T-helper 17 cell (primary cell): ENCODE measurements at regions not wholly inside any gene's neighbourhood (a gene's known extent, or its start where the extent isn't known, plus 50 kb on each side); places are given as distances from the start of the nearest gene placed in this dataset.

Experiments
- ATAC-seq: fragments of 150-1000 bp; cut with Tn5 transposase; 2 replicates; pipeline ENCODE4 v1.10.0; 2021; ENCODE audit warnings: mild to moderate bottlenecking, moderate library complexity
- DNase-seq, 3 donors: peaks; one replicate each; pipeline versions ENCODE4 v3.0.0 to v3.0.0-alpha.2; 2020 to 2021
- H3K9me3 ChIP-seq: one replicate; pipeline ENCODE4 v1.7.0; 2013; ENCODE audit warnings: low read length, mild to moderate bottlenecking; ENCODE audit not compliant: control insufficient read depth, poor library complexity, severe bottlenecking
- H3K27ac Mint-ChIP-seq: one replicate; pipeline ENCODE4 v1.8.0; 2022; ENCODE audit warnings: mild to moderate bottlenecking, moderate library complexity, mixed read lengths
- H3K27me3 Mint-ChIP-seq: one replicate; pipeline ENCODE4 v1.8.0; 2022; ENCODE audit warnings: mixed read lengths
- H3K36me3 Mint-ChIP-seq: one replicate; pipeline ENCODE4 v1.8.0; 2022; ENCODE audit warnings: low read depth, mixed read lengths
- H3K4me1 Mint-ChIP-seq: one replicate; pipeline ENCODE4 v1.8.0; 2022; ENCODE audit warnings: mild to moderate bottlenecking, mixed read lengths
- H3K4me3 Mint-ChIP-seq: one replicate; pipeline ENCODE4 v1.8.0; 2022; ENCODE audit warnings: mild to moderate bottlenecking, moderate library complexity, mixed read lengths

GRCh38 chr6:95439741-95440140 is 137.6 kb upstream of the MANEA start:
- DNase-seq (no peak), ATAC-seq (no peak)
- H3K27me3 Mint-ChIP-seq = peaks cover 9% of the 10 kb centered on the region
- no peak overlapping the region for H3K27ac Mint-ChIP-seq
- no peak overlapping the region for H3K4me3 Mint-ChIP-seq
- no peaks in the 10 kb centered on the region for H3K36me3 Mint-ChIP-seq
- H3K4me1 Mint-ChIP-seq = peaks cover 6% of the 10 kb centered on the region
- no peaks in the 10 kb centered on the region for H3K9me3 ChIP-seq

- H3K27ac Mint-ChIP-seq = no peak overlapping the region
- no peak overlapping the region for H3K4me3 Mint-ChIP-seq
- DNase-seq (no peak), ATAC-seq (no peak)
- no peaks in the 10 kb centered on the region for H3K9me3 ChIP-seq
- H3K4me1 Mint-ChIP-seq = peaks cover 2% of the 10 kb centered on the region
- H3K27me3 Mint-ChIP-seq = no peaks in the 10 kb centered on the region
- H3K36me3 Mint-ChIP-seq = no peaks in the 10 kb centered on the region
Measured at GRCh38 chr6:95448208-95448607, 129.1 kb upstream of the MANEA start.

GRCh38 chr6:95469511-95469910 is 107.8 kb upstream of the MANEA start:
- ATAC-seq (no peak), DNase-seq (no peak)
- peaks cover 14% of the 10 kb centered on the region for H3K27me3 Mint-ChIP-seq
- H3K36me3 Mint-ChIP-seq = no peaks in the 10 kb centered on the region
- H3K4me3 Mint-ChIP-seq = no peak overlapping the region
- no peaks in the 10 kb centered on the region for H3K4me1 Mint-ChIP-seq
- no peaks in the 10 kb centered on the region for H3K9me3 ChIP-seq
- H3K27ac Mint-ChIP-seq = no peak overlapping the region

- peaks cover 3% of the 10 kb centered on the region for H3K4me1 Mint-ChIP-seq
- H3K27me3 Mint-ChIP-seq = no peaks in the 10 kb centered on the region
- H3K4me3 Mint-ChIP-seq = no peak overlapping the region
- ATAC-seq (no peak), DNase-seq (no peak)
- H3K27ac Mint-ChIP-seq = no peak overlapping the region
- no peaks in the 10 kb centered on the region for H3K9me3 ChIP-seq
- no peaks in the 10 kb centered on the region for H3K36me3 Mint-ChIP-seq
Measured at GRCh38 chr6:95478941-95479340, 98.4 kb upstream of the MANEA start.

GRCh38 chr6:95487817-95488216 is 89.5 kb upstream of the MANEA start:
- Mint-ChIP-seq H3K27me3 (no peaks in the 10 kb centered on the region), H3K27ac (no peak overlapping the region), H3K36me3 (no peaks in the 10 kb centered on the region), H3K4me1 (peaks cover 12% of the 10 kb centered on the region), H3K4me3 (no peak overlapping the region)
- H3K9me3 ChIP-seq = no peaks in the 10 kb centered on the region
- ATAC-seq (no peak), DNase-seq (no peak)

GRCh38 chr6:95489185-95489863 is 88.0 kb upstream of the MANEA start:
- H3K9me3 ChIP-seq = no peaks in the 10 kb centered on the region
- Mint-ChIP-seq H3K27ac (peak overlapping the region; percentile 93), H3K36me3 (no peaks in the 10 kb centered on the region), H3K4me1 (peaks cover 12% of the 10 kb centered on the region), H3K4me3 (peak overlapping the region; percentile 60), H3K27me3 (no peaks in the 10 kb centered on the region)
- DNase-seq (no peak), ATAC-seq (peak; percentile 75)

GRCh38 chr6:95496769-95497426 is 80.4 kb upstream of the MANEA start:
- ATAC-seq (no peak), DNase-seq (no peak)
- no peak overlapping the region for H3K4me3 Mint-ChIP-seq
- H3K4me1 Mint-ChIP-seq = peaks cover 3% of the 10 kb centered on the region
- H3K27me3 Mint-ChIP-seq = no peaks in the 10 kb centered on the region
- H3K9me3 ChIP-seq = no peaks in the 10 kb centered on the region
- H3K27ac Mint-ChIP-seq = no peak overlapping the region
- peaks cover 3% of the 10 kb centered on the region for H3K36me3 Mint-ChIP-seq

GRCh38 chr6:95501032-95501904 is 76.1 kb upstream of the MANEA start:
- ATAC-seq (no peak), DNase-seq (no peak)
- Mint-ChIP-seq H3K4me3 (no peak overlapping the region), H3K4me1 (no peaks in the 10 kb centered on the region), H3K27ac (no peak overlapping the region), H3K36me3 (peaks cover 3% of the 10 kb centered on the region), H3K27me3 (no peaks in the 10 kb centered on the region)
- H3K9me3 ChIP-seq = no peaks in the 10 kb centered on the region

GRCh38 chr6:95503568-95503967 is 73.8 kb upstream of the MANEA start:
- Mint-ChIP-seq H3K27me3 (no peaks in the 10 kb centered on the region), H3K27ac (no peak overlapping the region), H3K36me3 (no peaks in the 10 kb centered on the region), H3K4me3 (no peak overlapping the region), H3K4me1 (no peaks in the 10 kb centered on the region)
- no peak for DNase-seq
- no peak for ATAC-seq
- no peaks in the 10 kb centered on the region for H3K9me3 ChIP-seq

- Mint-ChIP-seq H3K4me3 (no peak overlapping the region), H3K27ac (no peak overlapping the region), H3K36me3 (no peaks in the 10 kb centered on the region), H3K4me1 (peaks cover 3% of the 10 kb centered on the region), H3K27me3 (peaks cover 6% of the 10 kb centered on the region)
- no peak for ATAC-seq
- DNase-seq = no peak
- H3K9me3 ChIP-seq = no peaks in the 10 kb centered on the region
Measured at GRCh38 chr6:95511404-95511803, 65.9 kb upstream of the MANEA start.

- no peaks in the 10 kb centered on the region for H3K36me3 Mint-ChIP-seq
- no peak overlapping the region for H3K27ac Mint-ChIP-seq
- peaks cover 5% of the 10 kb centered on the region for H3K4me1 Mint-ChIP-seq
- DNase-seq (no peak), ATAC-seq (no peak)
- H3K4me3 Mint-ChIP-seq = no peak overlapping the region
- no peaks in the 10 kb centered on the region for H3K9me3 ChIP-seq
- H3K27me3 Mint-ChIP-seq = peaks cover 12% of the 10 kb centered on the region
Measured at GRCh38 chr6:95515975-95516374, 61.4 kb upstream of the MANEA start.

- DNase-seq (no peak), ATAC-seq (no peak)
- H3K9me3 ChIP-seq = no peaks in the 10 kb centered on the region
- Mint-ChIP-seq H3K36me3 (no peaks in the 10 kb centered on the region), H3K27ac (no peak overlapping the region), H3K4me3 (no peak overlapping the region), H3K27me3 (peaks cover 12% of the 10 kb centered on the region), H3K4me1 (peaks cover 2% of the 10 kb centered on the region)
Measured at GRCh38 chr6:95517004-95517403, 60.3 kb upstream of the MANEA start.

GRCh38 chr6:95517568-95517967 is 59.8 kb upstream of the MANEA start:
- Mint-ChIP-seq H3K27ac (no peak overlapping the region), H3K4me1 (peaks cover 2% of the 10 kb centered on the region), H3K36me3 (no peaks in the 10 kb centered on the region), H3K27me3 (peaks cover 12% of the 10 kb centered on the region), H3K4me3 (no peak overlapping the region)
- ATAC-seq (no peak), DNase-seq (no peak)
- H3K9me3 ChIP-seq = no peaks in the 10 kb centered on the region
